Sciatic nerve (tissue), 2 donors: ENCODE measurements at regions not wholly inside any gene's neighbourhood (a gene's known extent, or its start where the extent isn't known, plus 50 kb on each side); places are given as distances from the start of the nearest gene placed in this dataset.

Source experiments
- ATAC-seq: fragments of 200-7000 bp; cut with Tn5 transposase; one replicate; pipeline ENCODE4 v1.9.1; 2020; ENCODE audit warnings: mild to moderate bottlenecking, moderate library complexity
- DNase-seq: peaks from one replicate; pipeline ENCODE4 v3.0.0-alpha.2; 2020; ENCODE audit warnings: low spot score
- intact Hi-C: fragments of 100-400 bp; cut with DNase I; formaldehyde crosslinking; loops from one replicate; pipeline ENCODE4 v1.14.2; 2022
- donor health status: DM: no; HTN: no; CAD: no.
- donor health status: DM: no; HTN: no; CAD: no.

DNA sequence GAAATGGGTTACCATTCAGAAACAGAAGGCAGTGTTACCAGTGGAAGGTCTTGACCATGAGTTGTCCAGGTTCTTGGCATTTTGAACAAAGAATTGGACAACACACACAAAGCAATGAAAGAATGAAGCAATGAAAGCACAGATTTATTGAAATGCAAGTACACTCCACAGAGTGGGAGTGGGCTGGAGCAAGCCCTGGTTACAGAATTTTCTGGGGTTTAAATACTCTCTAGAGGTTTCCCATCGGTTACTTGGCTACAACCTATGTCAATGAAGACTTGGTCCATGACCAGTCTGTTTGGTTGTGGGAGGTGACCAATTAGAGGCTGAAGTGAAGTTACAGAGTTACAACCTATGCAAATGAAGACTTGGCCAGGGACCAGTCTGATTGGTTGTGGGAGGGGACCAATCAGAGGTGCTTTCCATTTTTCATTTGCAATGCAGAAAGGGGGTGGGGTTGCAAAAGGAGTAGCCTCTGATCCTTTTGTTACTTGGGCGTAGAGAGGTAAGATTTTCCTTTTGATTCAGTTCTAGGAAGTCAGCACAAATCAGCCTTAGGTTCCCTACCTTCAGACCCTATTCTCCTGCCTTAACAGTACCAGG is 71.7 kb upstream of the SPRY4 start:
- ATAC-seq (no peak), DNase-seq (no peak)
- intact Hi-C loops: no loop called here

DNA sequence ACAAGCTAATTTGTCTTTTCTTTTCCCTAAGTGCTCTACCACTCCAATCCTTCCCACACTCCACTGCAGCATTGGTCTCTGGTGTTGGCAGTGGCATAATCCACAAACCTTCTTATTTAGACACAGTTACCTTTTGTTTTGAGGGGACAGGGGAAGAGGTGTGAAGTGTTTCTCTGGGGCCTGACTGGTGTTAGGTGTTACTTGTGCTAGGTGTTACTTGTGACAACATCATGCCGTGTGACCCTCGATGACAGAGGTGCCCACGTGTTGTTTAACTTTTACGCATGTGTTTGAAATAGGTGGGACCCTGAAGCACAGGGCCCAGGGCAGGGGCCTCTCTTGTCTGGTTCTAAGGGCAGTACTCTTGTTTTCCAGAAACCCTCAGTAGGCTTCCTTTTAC is 70.5 kb upstream of the SPRY4 start:
- intact Hi-C loops: no loop called here
- DNase-seq (no peak), ATAC-seq (no peak)

GRCh38 chr5:142391058-142391845 is 66.4 kb upstream of the SPRY4 start:
- DNase-seq (peak; percentile 12), ATAC-seq (no peak)
- intact Hi-C loops: no loop called here

DNA sequence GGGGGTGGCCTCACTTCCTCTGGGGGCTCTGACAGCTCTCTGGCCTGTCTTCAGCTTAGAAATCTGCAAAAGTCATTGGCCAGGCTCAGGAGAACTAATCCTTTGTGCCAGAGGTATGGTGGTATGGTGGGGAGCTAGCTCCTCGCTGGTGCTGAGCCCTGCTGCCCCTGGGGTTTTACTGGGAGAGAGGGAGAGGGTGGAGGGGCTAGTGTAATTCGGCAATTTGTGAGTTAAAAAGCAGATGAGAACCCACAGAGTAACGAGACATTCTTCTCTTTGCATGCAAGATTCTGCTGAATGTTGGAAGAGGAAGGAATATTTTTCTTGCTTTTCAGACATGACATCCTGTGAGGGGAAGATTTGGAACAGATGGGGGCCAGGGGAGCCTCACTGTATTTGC is 65.5 kb upstream of the SPRY4 start:
- ATAC-seq (no peak), DNase-seq (no peak)
- intact Hi-C loops: no loop called here

- ATAC-seq: no peak
- no peak for DNase-seq
- intact Hi-C loops: no loop called here
Measured at GRCh38 chr5:142388696-142389095, 63.9 kb upstream of the SPRY4 start.

- intact Hi-C loops: no loop called here
- DNase-seq (no peak), ATAC-seq (no peak)
Measured at GRCh38 chr5:142387024-142387682, 62.3 kb upstream of the SPRY4 start.

GRCh38 chr5:142386137-142387023 is 61.6 kb upstream of the SPRY4 start:
- peak; percentile 49 for ATAC-seq
- intact Hi-C loops: no loop called here
- DNase-seq: no peak

- no peak for ATAC-seq
- intact Hi-C loops: no loop called here
- no peak for DNase-seq
Measured at GRCh38 chr5:142385194-142385593, 60.4 kb upstream of the SPRY4 start.

- intact Hi-C loops: no loop called here
- DNase-seq (no peak), ATAC-seq (no peak)
Measured at GRCh38 chr5:142384014-142384413, 59.2 kb upstream of the SPRY4 start.

GRCh38 chr5:142382186-142382585 is 57.4 kb upstream of the SPRY4 start:
- ATAC-seq: no peak
- no peak for DNase-seq
- intact Hi-C loops: no loop called here

- no peak for DNase-seq
- no peak for ATAC-seq
- intact Hi-C loops: loop anchor here (1.0 kb wide), 1 partner anchor 17 kb away; no protein-coding TSS in a partner anchor
Measured at GRCh38 chr5:142378737-142379634, 54.2 kb upstream of the SPRY4 start.

DNA sequence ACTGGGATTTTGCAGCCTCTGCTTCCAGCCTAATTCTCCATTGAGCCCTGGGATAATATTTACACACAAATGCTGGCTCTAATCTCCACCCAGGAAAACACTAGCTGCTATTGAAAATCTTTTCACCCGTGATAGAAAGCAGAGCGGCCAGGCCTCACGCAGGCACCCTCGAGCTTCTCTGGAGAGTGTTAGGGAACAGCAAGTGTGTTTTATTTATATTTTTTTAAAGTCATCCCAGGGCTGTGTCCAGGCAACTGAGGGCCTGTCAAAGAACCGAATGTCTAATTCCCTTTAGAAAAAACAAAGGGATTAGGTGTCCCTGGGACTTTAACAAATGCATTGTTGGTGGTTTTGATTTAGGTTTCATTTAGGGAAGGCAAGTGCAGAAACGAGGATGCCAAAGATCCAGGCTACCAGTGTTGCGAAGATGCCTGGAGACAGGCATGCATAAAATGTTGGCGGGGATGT is 51.2 kb upstream of the SPRY4 start:
- ATAC-seq (peak; percentile 70), DNase-seq (no peak)
- intact Hi-C loops: no loop called here
